NCI-H774 (cell line): ENCODE measurements at regions not wholly inside any gene's neighbourhood (a gene's known extent, or its start where the extent isn't known, plus 50 kb on each side); places are given as distances from the start of the nearest gene placed in this dataset.
A peak's percentile ranks its signal among the peaks of the same experiment; 100 is the strongest.

Experiments
- DNase-seq: peaks from one replicate; lab custom pipeline; 2025; lab: John Stamatoyannopoulos, UW

DNA sequence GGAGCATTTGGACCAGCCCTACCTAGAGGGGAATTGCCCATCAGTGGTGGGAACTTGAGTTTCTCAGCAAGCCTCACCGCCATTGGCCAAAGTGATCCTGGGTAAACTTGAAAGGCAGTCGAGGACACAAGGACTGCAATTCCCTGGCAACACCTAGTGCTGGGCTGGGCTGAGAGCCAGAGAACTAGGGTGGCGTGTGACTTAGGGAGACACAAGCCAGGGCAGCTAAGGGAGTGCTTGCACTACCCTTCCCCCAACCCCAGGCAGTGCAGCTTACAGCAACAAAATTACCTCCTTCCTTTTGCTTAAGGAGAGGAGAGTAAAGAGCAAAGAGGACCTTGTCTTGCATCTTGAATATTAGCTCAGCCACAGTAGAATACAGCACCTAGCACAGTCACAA is 176.9 kb upstream of the PRMT6 start:
- peak; percentile 16 for DNase-seq

DNA sequence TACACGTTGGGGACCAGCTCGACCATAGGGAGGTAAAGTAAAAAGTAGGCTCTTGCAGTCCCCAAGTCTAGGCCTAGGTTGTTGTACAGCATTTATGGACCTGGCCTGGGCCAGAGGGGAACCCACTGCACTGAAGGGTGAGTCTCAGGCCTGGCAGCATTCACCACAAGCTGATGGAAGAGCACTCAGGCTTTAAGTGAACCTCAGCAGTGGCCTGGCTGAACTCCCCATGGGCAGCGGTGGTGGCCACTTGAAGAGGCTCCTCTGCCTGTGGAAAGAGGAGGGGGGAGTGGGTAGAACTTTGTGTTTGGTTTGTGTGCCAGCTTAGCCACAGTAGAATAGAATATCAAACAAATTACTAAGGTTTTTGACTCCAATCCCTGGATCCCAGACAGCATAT is 176.2 kb upstream of the PRMT6 start:
- no peak for DNase-seq

DNA sequence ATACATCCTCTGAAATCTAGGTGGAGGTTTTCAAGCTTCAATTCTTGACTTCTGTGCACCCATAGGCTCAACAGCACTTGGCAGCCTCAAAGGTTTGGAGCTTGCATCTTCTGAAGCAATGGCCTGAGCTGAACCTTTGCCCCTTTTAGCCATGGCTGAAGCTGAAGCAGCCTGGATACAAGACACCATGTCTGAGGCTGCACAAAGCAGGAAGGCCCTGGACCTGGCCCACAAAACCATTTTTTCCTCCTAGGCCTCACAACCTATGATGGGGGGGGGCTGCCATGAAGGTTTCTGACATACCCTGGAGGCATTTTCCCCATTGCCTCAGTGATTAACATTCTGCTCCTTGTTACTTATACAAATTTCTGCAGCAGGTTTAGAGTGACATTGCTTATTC is 173.3 kb upstream of the PRMT6 start:
- no peak for DNase-seq

GRCh38 chr1:106889059-106889458 is 167.4 kb upstream of the PRMT6 start:
- no peak for DNase-seq

DNA sequence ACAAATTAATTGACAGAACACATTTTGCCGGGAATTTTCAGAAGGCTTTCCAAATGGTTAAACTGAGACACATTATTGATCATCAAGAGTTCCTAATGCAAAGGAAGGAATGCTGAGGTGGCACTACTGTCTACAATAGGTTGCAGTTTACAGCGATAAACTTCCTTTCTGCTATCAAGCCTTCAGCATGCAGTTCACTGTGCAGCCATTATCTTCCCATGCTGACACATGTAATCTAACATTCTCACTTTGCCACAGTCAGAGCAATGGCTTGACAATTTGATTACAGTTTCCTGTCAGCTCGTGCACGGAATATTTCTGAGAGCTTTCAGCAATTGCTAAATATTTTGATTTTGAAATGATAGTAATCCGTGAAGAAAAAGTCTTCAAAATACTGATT is 166.9 kb upstream of the PRMT6 start:
- no peak for DNase-seq

- DNase-seq: no peak
Measured at GRCh38 chr1:106897976-106898375, 158.5 kb upstream of the PRMT6 start.

GRCh38 chr1:106899644-106900043 is 156.8 kb upstream of the PRMT6 start:
- DNase-seq: no peak

DNA sequence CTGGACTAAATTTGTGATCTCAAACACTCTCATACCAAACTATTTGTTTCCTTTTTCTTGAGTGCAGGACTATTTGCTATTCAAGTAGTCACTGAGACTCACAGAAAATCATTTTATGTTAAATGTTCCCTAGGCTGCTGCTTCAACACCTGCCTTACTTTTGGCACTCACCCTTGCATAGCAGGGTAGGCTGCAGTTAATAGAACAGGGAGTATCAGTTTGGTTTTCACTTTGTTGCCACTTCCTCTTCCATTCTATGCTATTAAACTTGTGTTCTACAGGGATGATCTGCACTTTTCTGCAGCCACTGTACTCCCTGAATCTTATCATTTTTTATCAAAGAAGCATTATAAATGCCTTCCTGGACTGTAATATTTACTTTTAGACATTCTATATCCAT is 148.7 kb upstream of the PRMT6 start:
- DNase-seq: no peak

GRCh38 chr1:106908689-106909088 is 147.8 kb upstream of the PRMT6 start:
- DNase-seq: no peak

GRCh38 chr1:106910798-106911197 is 145.7 kb upstream of the PRMT6 start:
- no peak for DNase-seq

DNA sequence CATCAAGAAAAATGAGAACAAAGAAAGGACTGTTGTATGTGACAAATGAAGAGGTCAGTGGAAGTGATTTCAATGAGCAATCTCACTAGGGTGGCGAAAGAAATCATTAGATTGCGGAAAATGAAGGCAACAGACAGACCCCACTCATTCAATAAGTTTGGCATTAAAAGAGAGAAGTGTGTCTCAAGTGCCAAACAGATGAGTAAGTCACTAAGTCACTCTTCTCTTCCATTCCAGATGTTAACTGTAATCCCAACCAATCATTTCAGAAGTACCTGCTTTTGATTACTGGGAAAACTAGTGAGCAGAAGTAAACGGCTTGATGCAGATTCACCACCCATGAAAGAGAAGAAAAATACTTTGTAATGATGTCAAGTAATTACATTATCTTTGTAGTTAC is 144.3 kb upstream of the PRMT6 start:
- no peak for DNase-seq

DNA sequence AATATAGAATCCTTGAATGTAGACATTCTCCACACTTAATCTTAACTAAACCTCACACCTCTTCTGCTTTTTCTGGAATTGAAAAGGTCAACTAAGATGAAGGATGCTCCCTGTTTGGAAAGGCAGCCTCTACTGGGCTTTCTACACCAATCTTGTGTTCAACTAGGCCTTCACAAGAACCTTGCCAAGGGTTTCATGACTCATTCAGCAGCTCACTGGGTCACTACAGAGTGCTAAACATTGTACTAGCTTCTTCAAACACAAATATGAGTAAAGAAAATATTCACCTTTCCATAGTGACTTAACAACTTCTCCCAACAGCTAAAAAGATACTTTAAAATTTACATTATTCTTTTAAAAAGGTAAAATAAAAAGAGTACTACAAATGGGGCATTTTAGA is 135.3 kb upstream of the PRMT6 start:
- no peak for DNase-seq

GRCh38 chr1:106924360-106924759 is 132.1 kb upstream of the PRMT6 start:
- no peak for DNase-seq

DNA sequence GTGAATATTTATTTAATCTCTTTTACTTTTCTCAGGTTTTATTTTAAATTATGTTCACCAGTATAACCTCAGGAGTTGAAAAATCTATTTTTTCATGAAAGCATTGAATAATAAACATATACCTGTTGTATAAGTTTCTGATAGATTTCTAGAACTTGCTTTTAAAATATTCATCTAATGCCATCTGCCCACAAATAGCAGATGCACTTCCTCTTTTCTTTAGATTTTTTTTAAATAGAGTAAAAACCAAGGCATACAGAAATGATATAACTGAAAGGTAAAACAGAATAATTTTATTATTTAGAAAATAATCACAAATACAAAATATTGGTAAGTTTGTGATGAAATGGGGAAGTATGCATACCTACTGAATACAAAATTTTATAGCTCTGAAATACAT is 130.7 kb upstream of the PRMT6 start:
- DNase-seq: no peak

DNA sequence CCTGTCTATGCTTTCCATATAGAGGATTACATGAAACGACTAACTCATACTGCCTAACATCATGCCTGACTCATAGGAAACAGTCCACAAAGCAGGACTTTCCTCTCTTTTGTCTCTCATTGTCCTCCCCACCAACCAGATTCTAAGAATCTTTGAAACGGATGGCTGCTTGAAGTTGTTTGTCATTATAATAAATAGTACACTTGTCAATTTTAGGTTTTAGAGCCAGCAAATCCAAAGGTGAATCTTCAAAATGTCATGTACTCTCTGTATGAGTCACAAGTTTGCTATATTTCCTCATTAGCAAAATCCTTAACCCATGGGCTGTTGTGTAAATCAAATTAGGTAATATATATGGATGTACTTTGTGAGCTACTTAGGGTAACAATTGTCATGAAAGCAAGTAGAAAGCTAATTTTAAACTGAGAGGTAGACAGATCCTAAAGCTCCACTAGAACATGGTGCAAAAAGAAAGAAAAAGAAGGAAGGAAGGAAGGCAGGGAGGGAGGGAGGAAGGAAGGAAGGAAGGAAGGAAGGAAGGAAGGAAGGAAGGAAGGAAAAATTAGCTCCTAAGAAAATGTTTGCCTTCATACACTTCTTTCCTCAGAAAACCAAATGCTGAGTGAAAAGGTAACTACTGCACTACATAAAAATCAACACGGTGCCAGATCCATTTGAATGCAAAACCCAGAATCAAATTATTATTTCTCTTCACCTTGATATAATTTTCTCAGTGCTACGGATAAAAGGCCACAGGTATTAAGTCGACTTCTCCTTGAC is 129.5 kb upstream of the PRMT6 start:
- DNase-seq: no peak

GRCh38 chr1:106937104-106937503 is 119.4 kb upstream of the PRMT6 start:
- DNase-seq: no peak

DNA sequence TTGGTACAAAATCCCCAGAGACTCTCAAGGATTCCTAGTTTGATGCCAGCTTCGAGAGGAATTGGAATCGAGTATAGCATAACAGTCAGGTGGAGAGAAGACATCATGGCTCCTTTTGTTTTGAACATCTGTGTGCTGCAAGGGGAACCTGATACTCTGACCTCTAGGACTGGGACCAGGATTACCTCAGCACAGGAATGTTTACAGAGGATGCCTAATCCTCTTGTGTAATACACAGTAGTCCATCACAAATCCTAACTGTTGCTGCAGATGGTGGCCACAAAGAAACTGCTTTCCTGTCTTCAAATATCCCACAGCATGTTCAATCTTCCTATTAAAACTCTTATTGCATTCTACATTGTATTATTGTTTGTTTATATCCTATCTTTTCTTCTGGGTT is 111.8 kb upstream of the PRMT6 start:
- DNase-seq: no peak

DNA sequence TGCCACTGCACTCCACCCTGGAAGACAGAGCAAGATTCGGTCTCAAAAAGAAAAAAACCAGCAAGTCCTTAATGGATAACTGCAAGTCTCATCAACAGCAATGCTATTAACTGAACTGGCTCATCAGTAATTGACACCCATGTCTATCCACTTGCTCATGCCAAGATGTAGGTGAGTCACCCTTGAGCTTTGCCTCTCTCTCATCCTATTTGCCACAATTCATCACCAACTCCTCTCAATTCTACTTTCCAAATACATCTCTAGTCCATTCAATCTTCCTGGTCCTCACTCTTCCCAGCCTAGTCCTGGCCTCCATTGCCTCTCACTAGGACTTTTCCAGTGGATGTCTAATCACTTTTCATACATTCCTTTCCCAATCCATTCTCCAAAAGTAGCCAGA is 103.7 kb upstream of the PRMT6 start:
- DNase-seq: no peak

DNA sequence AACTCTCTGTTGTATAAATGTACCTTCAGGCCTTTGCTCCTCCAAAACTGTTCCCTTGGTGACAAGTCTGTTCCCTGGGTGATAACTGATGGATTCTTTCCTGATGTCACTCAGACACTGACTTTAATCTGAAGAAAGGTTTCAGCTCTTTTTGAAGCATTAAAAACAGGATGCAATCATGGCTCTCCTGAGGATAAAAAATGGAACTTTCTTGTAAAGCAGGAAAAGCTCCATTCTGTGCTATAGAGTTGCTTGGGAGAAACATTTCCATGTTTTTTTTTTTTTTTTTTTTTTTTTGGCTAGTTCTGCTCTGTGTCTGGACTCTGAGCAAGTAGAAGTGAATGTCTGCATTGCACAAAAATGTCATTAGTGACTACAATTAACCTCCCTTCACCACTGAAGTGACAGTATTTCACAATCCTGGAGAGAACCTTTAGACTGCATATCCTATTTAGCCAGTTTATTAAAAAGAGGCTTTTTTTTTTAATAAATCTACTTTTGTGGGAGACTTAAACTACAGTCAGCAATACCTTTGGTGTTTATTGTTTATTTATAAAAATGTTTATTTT is 101.7 kb upstream of the PRMT6 start:
- no peak for DNase-seq

- DNase-seq: peak; percentile 3
Measured at GRCh38 chr1:106956721-106957120, 99.8 kb upstream of the PRMT6 start.

GRCh38 chr1:106957795-106958194 is 98.7 kb upstream of the PRMT6 start:
- no peak for DNase-seq

DNA sequence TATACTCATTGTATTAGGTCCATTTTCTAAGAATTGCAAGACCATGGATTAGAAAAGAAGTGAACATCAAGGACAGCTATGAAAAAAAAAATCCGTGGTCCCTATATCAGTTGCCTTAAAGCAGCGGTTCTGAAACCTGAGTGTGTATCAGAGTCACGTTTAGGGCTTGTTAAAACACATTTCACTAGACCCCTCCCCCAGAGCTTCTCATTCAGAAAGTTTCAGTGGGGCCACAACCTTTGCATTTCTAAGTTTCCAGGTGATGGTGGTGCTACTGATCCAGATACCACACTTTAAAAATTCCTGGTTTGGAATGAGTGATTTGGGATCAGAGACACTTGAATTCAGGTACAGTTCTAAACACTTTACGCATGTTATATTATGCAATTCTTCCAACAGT is 96.1 kb upstream of the PRMT6 start:
- DNase-seq: no peak

- no peak for DNase-seq
Measured at GRCh38 chr1:106961646-106962045, 94.8 kb upstream of the PRMT6 start.

- DNase-seq: no peak
Measured at GRCh38 chr1:106962591-106962990, 93.9 kb upstream of the PRMT6 start.
